GM12872 (cell line): ENCODE measurements at regions not wholly inside any gene's neighbourhood (a gene's known extent, or its start where the extent isn't known, plus 50 kb on each side); places are given as distances from the start of the nearest gene placed in this dataset.

ENCODE experiments used
- TF ChIP-seq, protein P1 (sequence below): IDR thresholded peaks from 3 replicates; pipeline ENCODE4 v1.5.1; 2011; ENCODE audit warnings: low read depth, mild to moderate bottlenecking, low read length, moderate library complexity; ENCODE audit not compliant: insufficient read depth

DNA sequence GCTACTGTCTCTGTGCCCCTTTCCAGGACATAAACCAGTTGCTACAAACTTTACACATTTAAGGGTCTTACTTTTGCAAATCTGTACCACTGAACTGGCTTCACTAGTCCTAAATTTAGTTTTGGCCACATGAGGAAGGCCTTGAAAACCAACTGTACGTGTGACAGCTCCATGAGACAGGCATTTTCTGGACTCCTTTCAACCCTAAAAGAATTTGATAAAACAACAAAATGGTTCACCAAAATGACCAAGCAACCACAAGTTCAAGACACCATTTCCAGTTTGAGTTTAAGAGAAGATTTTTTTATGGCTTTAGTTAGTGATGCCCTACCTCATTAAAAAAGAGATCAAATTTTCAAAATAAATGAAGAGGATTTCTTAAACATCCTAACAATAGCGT, 246.4 kb downstream of the ZNF674 start:
- TF ChIP-seq, protein P1, sequence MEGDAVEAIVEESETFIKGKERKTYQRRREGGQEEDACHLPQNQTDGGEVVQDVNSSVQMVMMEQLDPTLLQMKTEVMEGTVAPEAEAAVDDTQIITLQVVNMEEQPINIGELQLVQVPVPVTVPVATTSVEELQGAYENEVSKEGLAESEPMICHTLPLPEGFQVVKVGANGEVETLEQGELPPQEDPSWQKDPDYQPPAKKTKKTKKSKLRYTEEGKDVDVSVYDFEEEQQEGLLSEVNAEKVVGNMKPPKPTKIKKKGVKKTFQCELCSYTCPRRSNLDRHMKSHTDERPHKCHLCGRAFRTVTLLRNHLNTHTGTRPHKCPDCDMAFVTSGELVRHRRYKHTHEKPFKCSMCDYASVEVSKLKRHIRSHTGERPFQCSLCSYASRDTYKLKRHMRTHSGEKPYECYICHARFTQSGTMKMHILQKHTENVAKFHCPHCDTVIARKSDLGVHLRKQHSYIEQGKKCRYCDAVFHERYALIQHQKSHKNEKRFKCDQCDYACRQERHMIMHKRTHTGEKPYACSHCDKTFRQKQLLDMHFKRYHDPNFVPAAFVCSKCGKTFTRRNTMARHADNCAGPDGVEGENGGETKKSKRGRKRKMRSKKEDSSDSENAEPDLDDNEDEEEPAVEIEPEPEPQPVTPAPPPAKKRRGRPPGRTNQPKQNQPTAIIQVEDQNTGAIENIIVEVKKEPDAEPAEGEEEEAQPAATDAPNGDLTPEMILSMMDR = no peak

DNA sequence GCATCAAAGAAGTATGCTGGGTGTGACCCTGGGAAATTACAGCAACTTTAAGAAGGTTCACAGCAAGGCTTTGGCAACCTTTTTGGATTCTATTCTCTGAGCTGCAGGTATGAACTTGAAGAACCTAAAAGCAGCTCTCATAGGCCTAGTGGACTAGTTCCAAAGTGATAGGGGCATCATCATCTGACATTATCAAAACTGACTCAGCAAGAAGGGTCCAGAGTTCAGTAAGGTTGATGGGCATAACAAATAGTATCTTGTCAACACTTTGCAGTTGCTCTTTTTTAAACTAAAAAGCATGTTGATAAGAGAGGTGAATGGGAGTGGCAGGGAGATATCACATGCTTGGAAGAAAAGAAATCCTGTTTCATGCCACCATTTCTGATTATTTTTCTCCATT, 249.3 kb downstream of the ZNF674 start:
- TF ChIP-seq, protein P1 = no peak

DNA sequence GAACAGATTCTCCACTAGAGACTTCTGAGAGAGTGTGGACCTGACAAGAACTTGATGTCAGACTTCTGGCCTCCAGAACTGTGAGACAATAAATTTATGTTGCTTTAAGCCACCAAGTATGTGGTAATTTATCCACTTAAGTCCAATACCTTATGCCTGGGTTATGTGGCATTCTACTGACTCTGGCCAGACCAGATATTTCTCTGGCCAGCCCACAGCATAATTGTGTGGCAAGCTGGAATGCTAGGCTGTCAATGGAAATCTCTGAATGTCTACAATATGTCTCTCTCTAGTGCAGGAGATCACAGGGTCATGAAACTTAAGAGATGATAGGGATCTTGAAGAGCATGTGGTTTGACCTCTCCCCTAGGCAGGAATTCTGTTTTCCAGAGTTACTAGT, 251.0 kb downstream of the ZNF674 start:
- TF ChIP-seq, protein P1 = no peak

DNA sequence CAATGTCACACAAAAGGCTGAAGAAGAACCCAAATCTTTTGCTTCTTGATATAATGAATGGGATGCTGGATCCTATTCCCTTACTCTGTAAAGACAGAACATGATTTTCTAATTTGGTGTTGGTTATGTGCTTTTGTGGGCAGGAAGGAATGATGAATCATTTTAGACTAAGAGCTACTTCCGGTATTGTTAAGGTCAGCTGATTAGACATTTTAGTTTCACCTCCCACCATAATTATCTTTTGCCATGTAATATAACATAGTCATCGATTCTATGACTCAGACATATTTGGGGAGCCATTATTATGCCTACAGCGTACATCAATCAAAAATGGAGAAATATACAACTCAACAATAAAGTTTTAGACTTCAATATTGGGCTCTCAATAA, 265.3 kb downstream of the ZNF674 start:
- TF ChIP-seq, protein P1 = no peak

DNA sequence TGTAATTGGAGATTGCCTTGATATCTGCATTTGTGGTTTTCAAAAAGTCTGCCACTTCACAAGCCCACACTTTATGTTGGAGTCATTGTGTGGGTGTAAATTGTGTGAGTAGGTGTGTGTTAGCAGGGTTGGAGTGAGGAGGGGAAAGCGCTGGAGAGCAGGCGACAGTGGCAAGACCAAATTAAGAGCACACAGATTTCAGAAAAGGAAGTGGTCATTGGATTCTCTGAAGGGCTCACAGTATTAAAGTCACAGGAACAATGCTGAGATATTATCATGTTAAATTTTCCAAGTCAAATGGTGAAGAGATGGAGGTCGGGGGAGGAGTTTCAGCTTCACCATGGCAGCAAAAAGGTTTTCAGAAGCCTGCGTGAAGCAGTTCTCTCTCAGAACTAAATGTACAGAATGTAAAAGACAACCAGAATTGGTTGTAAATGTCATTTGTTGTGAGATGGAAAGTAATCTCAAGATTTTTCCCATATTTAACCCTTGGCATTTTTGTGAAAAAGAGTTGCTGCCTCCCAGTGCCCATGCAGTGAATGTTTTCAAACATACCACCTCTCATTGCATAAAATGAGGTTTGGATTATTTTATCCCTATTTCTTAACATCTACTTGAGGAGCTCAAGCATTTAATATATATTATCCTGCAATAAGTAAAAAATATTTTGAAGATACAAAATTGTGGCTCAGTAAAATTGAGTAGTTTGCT, 265.9 kb downstream of the ZNF674 start:
- TF ChIP-seq, protein P1 = no peak

DNA sequence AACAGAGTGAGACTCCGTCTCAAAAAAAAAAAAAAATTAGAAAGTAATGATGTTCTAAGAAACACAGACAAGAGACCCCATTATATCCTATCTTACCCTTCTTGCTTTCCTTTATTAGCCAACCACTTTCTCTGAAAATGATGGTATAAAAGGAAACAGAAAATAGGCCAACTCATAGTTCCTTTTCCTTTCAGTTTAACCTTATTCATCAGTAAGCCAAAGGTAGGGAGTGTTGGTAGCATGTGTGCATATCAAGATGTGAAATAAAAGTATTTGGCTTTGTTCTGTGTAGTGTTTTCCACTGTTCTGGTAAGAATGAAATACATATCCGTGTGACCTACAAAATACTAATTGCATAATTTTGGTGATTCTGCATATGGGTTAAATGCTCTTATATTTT, 266.6 kb downstream of the ZNF674 start:
- TF ChIP-seq, protein P1 = no peak

DNA sequence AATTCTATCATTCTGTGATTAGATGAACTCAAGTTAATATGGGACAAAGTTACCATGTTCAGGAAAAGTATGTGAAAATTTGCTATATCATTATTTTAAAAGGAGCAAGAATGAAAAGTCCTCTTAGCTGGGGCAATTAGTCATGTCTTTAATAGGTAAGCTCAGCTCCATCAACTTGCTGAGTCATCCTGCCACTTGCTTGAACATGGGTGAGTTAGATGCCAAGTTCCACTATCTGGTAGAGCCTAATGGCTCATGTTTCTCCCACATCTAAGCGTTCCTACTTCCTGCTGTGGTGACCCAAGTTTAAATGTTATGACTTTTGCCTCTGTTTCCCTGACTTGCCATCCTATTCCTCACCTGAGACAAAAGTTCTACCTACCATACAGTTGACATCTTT, 276.8 kb downstream of the ZNF674 start:
- TF ChIP-seq, protein P1 = no peak
